ENCODE measurements at regions not wholly inside any gene's neighbourhood (a gene's known extent, or its start where the extent isn't known, plus 50 kb on each side); places are given as distances from the start of the nearest gene placed in this dataset.

DNA sequence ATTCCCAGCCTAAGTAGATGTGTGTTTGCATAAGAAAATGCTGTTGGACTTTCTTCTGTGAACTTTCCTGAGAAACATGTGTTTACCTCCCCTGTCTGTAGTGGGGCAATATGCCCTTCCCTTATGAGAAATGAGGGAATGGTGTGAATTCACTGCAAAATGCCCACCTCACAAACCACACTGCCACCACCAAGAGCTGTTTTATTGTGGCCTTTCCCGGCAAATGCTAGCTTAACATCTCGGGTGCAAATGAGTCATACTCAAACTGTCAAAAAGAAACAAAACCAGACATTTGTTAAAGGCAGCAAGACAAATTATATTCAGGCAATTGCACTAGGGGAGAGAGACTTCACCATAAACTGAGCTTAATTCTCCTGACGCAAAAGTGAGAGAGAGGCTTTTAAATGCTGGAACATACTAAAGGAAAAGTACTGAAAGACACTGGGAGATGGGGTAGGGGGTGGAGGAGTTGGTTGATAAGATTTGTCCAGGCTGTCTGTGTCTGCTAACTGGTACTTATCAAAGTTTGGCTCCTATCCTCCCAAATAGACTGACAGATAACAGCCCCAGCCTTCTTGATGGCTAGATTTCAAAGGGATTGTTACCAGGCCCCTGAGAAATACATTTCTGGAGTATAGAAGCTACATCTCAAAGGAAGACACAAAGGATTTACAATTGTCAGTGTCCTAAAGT lies 70.9 kb upstream of the OR5AK2 start:
- TF ChIP-seq, protein P1, sequence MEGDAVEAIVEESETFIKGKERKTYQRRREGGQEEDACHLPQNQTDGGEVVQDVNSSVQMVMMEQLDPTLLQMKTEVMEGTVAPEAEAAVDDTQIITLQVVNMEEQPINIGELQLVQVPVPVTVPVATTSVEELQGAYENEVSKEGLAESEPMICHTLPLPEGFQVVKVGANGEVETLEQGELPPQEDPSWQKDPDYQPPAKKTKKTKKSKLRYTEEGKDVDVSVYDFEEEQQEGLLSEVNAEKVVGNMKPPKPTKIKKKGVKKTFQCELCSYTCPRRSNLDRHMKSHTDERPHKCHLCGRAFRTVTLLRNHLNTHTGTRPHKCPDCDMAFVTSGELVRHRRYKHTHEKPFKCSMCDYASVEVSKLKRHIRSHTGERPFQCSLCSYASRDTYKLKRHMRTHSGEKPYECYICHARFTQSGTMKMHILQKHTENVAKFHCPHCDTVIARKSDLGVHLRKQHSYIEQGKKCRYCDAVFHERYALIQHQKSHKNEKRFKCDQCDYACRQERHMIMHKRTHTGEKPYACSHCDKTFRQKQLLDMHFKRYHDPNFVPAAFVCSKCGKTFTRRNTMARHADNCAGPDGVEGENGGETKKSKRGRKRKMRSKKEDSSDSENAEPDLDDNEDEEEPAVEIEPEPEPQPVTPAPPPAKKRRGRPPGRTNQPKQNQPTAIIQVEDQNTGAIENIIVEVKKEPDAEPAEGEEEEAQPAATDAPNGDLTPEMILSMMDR (IDR thresholded peaks at IDR 0.05) = no peak
- no peak for TF ChIP-seq POLR2A (IDR thresholded peaks at IDR 0.05)
